Liver (tissue), 8 donors: ENCODE measurements at regions not wholly inside any gene's neighbourhood (a gene's known extent, or its start where the extent isn't known, plus 50 kb on each side); places are given as distances from the start of the nearest gene placed in this dataset.

Source experiments
- DNase-seq: peaks from one replicate; pipeline ENCODE4 v3.0.0-alpha.2; 2017; ENCODE audit warnings: low spot score
- H3K27ac ChIP-seq, 2 donors: one replicate each; pipeline ENCODE4 v1.7.0; 2013; ENCODE audit warnings: inconsistent platforms in 2 of 2, low read length in 2 of 2, control low read depth in 1 of 2, low read depth in 1 of 2, mild to moderate bottlenecking in 1 of 2
- H3K27me3 ChIP-seq, 4 donors: one replicate each; pipeline versions ENCODE4 v1.6.1 to v1.7.0; 2013; ENCODE audit warnings: low read length in 3 of 4, inconsistent platforms in 1 of 4, mild to moderate bottlenecking in 1 of 4, moderate library complexity in 1 of 4; ENCODE audit not compliant: control insufficient read depth in 4 of 4, insufficient read depth in 4 of 4
- H3K36me3 ChIP-seq, 4 donors: one replicate each; pipeline versions ENCODE4 v1.6.1 to v1.7.0; 2013; ENCODE audit warnings: low read length in 3 of 4, mild to moderate bottlenecking in 3 of 4, low read depth in 1 of 4, moderate library complexity in 1 of 4; ENCODE audit not compliant: control insufficient read depth in 4 of 4, insufficient read depth in 3 of 4
- H3K4me1 ChIP-seq, 4 donors: one replicate each; pipeline versions ENCODE4 v1.6.1 to v1.7.0; 2013; ENCODE audit warnings: low read length in 3 of 4, mild to moderate bottlenecking in 3 of 4, moderate library complexity in 1 of 4; ENCODE audit not compliant: control insufficient read depth in 4 of 4, insufficient read depth in 4 of 4
- H3K4me3 ChIP-seq, 3 donors: one replicate each; pipeline versions ENCODE4 v1.6.1 to v1.7.0; 2013; ENCODE audit warnings: low read length in 3 of 3, control low read depth in 1 of 3, low read depth in 1 of 3, mild to moderate bottlenecking in 1 of 3
- H3K9ac ChIP-seq, 2 donors: one replicate each; pipeline ENCODE4 v1.7.0; 2013; ENCODE audit warnings: low read length in 2 of 2, mild to moderate bottlenecking in 2 of 2, moderate library complexity in 2 of 2, control low read depth in 1 of 2, low read depth in 1 of 2
- H3K9me3 ChIP-seq, 4 donors: one replicate each; pipeline versions ENCODE4 v1.6.1 to v1.7.0; 2013; ENCODE audit warnings: low read length in 3 of 4; ENCODE audit not compliant: control insufficient read depth in 4 of 4
- ATF3 ChIP-seq: IDR thresholded peaks from 2 replicates; pipeline ENCODE4 v1.6.1; 2016; ENCODE audit warnings: antibody characterized with exemption
- CTCF ChIP-seq: fragments of 150-350 bp; IDR thresholded peaks from 2 replicates; pipeline ENCODE4 v1.5.1; 2017; ENCODE audit warnings: improper control_type of control experiment, low read depth, low read length; ENCODE audit not compliant: missing input control
- EGR1 ChIP-seq, 2 donors: IDR thresholded peaks; 2 replicates each; pipeline ENCODE4 v1.6.1; 2016 to 2018; ENCODE audit warnings: antibody characterized with exemption in 2 of 2, low read depth in 2 of 2
- FOXA2 ChIP-seq: IDR thresholded peaks from 2 replicates; pipeline ENCODE4 v1.6.1; 2016; ENCODE audit warnings: antibody characterized with exemption
- GABPA ChIP-seq, 2 donors: IDR thresholded peaks in 1 of 2; conservative IDR thresholded peaks in 1 of 2; 2 replicates each; pipeline ENCODE4 v1.6.1; 2016; ENCODE audit warnings: antibody characterized with exemption in 2 of 2, mild to moderate bottlenecking in 1 of 2, moderate library complexity in 1 of 2
- HNF4A ChIP-seq, 2 donors: conservative IDR thresholded peaks; 2 replicates each; pipeline ENCODE4 v1.6.1; 2016; ENCODE audit warnings: antibody characterized with exemption in 2 of 2, mild to moderate bottlenecking in 2 of 2
- HNF4G ChIP-seq: IDR thresholded peaks from 2 replicates; pipeline ENCODE4 v1.6.1; 2016; ENCODE audit warnings: antibody characterized with exemption
- JUND ChIP-seq, 2 donors: IDR thresholded peaks; 2 replicates each; pipeline ENCODE4 v1.6.1; 2016; ENCODE audit warnings: antibody characterized with exemption in 2 of 2
- NR2F2 ChIP-seq: IDR thresholded peaks from 2 replicates; pipeline ENCODE4 v1.6.1; 2016; ENCODE audit warnings: antibody characterized with exemption
- REST ChIP-seq: IDR thresholded peaks from 2 replicates; pipeline ENCODE4 v1.6.1; 2016; ENCODE audit warnings: antibody characterized with exemption, mild to moderate bottlenecking
- RXRA ChIP-seq, 2 donors: IDR thresholded peaks; 2 replicates each; pipeline ENCODE4 v1.6.1; 2017 to 2018; ENCODE audit warnings: antibody characterized with exemption in 2 of 2, mild to moderate bottlenecking in 1 of 2
- YY1 ChIP-seq: IDR thresholded peaks from 2 replicates; pipeline ENCODE4 v1.6.1; 2016; ENCODE audit warnings: antibody characterized with exemption, mild to moderate bottlenecking
- WGBS: extraction: QIAGEN DNeasy Blood & Tissue Kit; methylation state at CpG from one replicate; pipeline ENCODE4 v1.1.7; 2013; 5-methylcytosine and 5-hydroxymethylcytosine counted together
- TF ChIP-seq, protein P1 (sequence below): IDR thresholded peaks from 2 replicates; pipeline ENCODE4 v1.6.1; 2016; ENCODE audit warnings: antibody characterized with exemption
- donor health status: healthy.
- donor health status: healthy.
- donor health status: healthy.
- donor health status: healthy.
- donor health status: healthy.

DNA sequence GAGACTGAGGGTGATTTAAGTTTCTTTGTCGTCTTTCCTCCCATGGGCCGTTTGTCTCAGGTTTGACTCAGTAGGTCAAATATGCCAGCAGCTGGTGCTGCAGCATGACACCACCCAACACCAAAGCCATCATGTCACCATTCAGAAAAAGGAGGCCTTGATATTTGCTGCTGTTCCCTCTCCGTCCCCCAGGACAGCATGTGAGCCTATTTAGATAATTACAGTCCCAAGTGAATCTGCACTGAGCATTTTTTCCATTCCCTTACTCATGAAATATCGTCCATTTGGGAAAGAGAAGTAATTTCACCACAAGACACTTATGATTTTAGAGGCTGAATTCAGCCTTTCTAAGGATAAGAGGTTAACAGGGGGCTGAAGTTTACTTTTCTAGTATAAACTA lies 62.2 kb upstream of the ADORA2B start:
- Histone ChIP-seq H3K27ac (no peak overlapping the region), H3K36me3 (no peaks in the 10 kb centered on the region)
- 77% methylated on average over 4 of the region's 4 CpGs for WGBS

More for the DNA sequence above, 62.2 kb upstream of the ADORA2B start:
- H3K27me3 ChIP-seq: no peaks in the 10 kb centered on the region
- no peaks in the 10 kb centered on the region for H3K9me3 ChIP-seq
- TF ChIP-seq FOXA2 (no peak), NR2F2 (no peak), REST (no peak), ATF3 (no peak), CTCF (no peak), HNF4A (conservative IDR thresholded peaks at IDR 0.05) (no peak), YY1 (no peak), HNF4G (no peak), EGR1 (IDR thresholded peaks at IDR 0.05; ENCODE audit: low read depth in 2 of 2) (no peak), JUND (IDR thresholded peaks at IDR 0.05) (no peak), GABPA (IDR thresholded peaks at IDR 0.05 in 1 of 2, conservative IDR thresholded peaks at IDR 0.05 in 1 of 2) (no peak), RXRA (IDR thresholded peaks at IDR 0.05) (no peak)
- TF ChIP-seq, protein P1, sequence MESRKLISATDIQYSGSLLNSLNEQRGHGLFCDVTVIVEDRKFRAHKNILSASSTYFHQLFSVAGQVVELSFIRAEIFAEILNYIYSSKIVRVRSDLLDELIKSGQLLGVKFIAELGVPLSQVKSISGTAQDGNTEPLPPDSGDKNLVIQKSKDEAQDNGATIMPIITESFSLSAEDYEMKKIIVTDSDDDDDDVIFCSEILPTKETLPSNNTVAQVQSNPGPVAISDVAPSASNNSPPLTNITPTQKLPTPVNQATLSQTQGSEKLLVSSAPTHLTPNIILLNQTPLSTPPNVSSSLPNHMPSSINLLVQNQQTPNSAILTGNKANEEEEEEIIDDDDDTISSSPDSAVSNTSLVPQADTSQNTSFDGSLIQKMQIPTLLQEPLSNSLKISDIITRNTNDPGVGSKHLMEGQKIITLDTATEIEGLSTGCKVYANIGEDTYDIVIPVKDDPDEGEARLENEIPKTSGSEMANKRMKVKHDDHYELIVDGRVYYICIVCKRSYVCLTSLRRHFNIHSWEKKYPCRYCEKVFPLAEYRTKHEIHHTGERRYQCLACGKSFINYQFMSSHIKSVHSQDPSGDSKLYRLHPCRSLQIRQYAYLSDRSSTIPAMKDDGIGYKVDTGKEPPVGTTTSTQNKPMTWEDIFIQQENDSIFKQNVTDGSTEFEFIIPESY: no peak
- no peak for DNase-seq
- no peak overlapping the region for H3K9ac ChIP-seq
- no peaks in the 10 kb centered on the region for H3K4me1 ChIP-seq
- H3K4me3 ChIP-seq: no peak overlapping the region
